ENCODE measurements at regions not wholly inside any gene's neighbourhood (a gene's known extent, or its start where the extent isn't known, plus 50 kb on each side); places are given as distances from the start of the nearest gene placed in this dataset.

GRCh38 chr3:107217172-107217571, 160.1 kb upstream of the CCDC54 start:
- TF ChIP-seq CTCF (IDR thresholded peaks at IDR 0.05): no peak
- no peak for TF ChIP-seq POLR2A (IDR thresholded peaks at IDR 0.05)

Measured in uterus (tissue), 2 donors.